ENCODE measurements at regions not wholly inside any gene's neighbourhood (a gene's known extent, or its start where the extent isn't known, plus 50 kb on each side); places are given as distances from the start of the nearest gene placed in this dataset.

- Histone ChIP-seq H3K4me2 (ENCODE audit: insufficient read depth in 1 of 2, low read depth in 2 of 2, low read length in 2 of 2) (no peak overlapping the region), H2BK5ac (ENCODE audit: low read depth, low read length) (no peak overlapping the region), H4K8ac (ENCODE audit: extremely low read depth, insufficient read depth, low read length) (no peak overlapping the region), H4K91ac (replicated peaks; ENCODE audit: insufficient read length, low read length) (no peak overlapping the region), H2BK120ac (replicated peaks; ENCODE audit: low read depth, low read length) (no peak overlapping the region), H3K27me3 (replicated peaks in 1 of 4; ENCODE audit: control insufficient read depth in 3 of 4, extremely low read depth in 1 of 4, insufficient read depth in 3 of 4, low read length in 3 of 4) (no peaks in the 10 kb centered on the region), H3K9me3 (ENCODE audit: insufficient read depth in 2 of 2, low read depth in 1 of 2, low read length in 1 of 2) (no peaks in the 10 kb centered on the region), H2AFZ (ENCODE audit: low read length) (no peak overlapping the region), H3K4ac (replicated peaks; ENCODE audit: insufficient read length, low read depth, low read length) (no peak overlapping the region), H2AK5ac (ENCODE audit: low read depth, low read length) (no peak overlapping the region), H3K36me3 (ENCODE audit: control insufficient read depth in 2 of 4, insufficient read depth in 4 of 4, low read length in 3 of 4) (no peaks in the 10 kb centered on the region), H3K18ac (ENCODE audit: extremely low read depth, low read length) (no peak overlapping the region), H3K4me3 (ENCODE audit: extremely low read depth in 1 of 4, insufficient read depth in 2 of 4, low read depth in 3 of 4, low read length in 4 of 4) (no peak overlapping the region), H3K56ac (replicated peaks; ENCODE audit: insufficient read length, low read depth, low read length) (no peak overlapping the region), H3K79me2 (ENCODE audit: control insufficient read depth in 1 of 2, insufficient read depth in 2 of 2, low read length in 2 of 2) (no peaks in the 10 kb centered on the region), H2BK15ac (ENCODE audit: low read length) (no peak overlapping the region), H3K4me1 (replicated peaks in 1 of 4; ENCODE audit: control insufficient read depth in 3 of 4, insufficient read depth in 4 of 4, low read length in 3 of 4) (no peaks in the 10 kb centered on the region), H3K23ac (ENCODE audit: insufficient read length) (no peak overlapping the region), H3K27ac (ENCODE audit: low read depth, low read length) (no peak overlapping the region), H4K5ac (ENCODE audit: insufficient read length, low read depth, low read length) (no peak overlapping the region), H3K23me2 (ENCODE audit: low read depth, low read length) (peaks cover 7% of the 10 kb centered on the region; the same call in 1 of the 2 replicates), H2BK20ac (ENCODE audit: low read length) (no peak overlapping the region), H3K14ac (ENCODE audit: insufficient read length) (no peak overlapping the region), H4K20me1 (replicated peaks in 1 of 2; ENCODE audit: control insufficient read depth in 1 of 2, insufficient read depth in 2 of 2, low read length in 2 of 2) (peaks cover 0 to 3% of the 10 kb centered on the region in 2 experiments), H3K79me1 (ENCODE audit: low read depth, low read length) (no peaks in the 10 kb centered on the region), H2BK12ac (ENCODE audit: low read depth, low read length) (no peak overlapping the region), H3K9ac (replicated peaks in 1 of 4; ENCODE audit: extremely low read depth in 1 of 4, low read depth in 3 of 4, low read length in 3 of 4) (no peak overlapping the region)
- ChIA-PET CTCF (ENCODE audit: partially characterized antibody) (interaction anchor here (0.6 kb wide), 1 partner anchor 459 kb away, joined by 3 read pairs; no protein-coding TSS in a partner anchor), POLR2A (ENCODE audit: partially characterized antibody) (no interaction called here)
- DNase-seq (ENCODE audit: low read depth in 1 of 2, low spot score in 2 of 2) (no peak), FAIRE-seq (no peak)
- 82% methylated on average over 2 of the region's 2 CpGs; no CpG with 5 or more reads in 1 of the 2 experiments for WGBS, 2 experiments (ENCODE audit: extremely low coverage in 1 of 2, insufficient coverage in 1 of 2, insufficient read length in 1 of 2, insufficient replicate concordance in 2 of 2, low coverage in 1 of 2, low lambda C conversion rate in 2 of 2, missing lambda C conversion rate in 1 of 2)
- TF ChIP-seq POLR2A (IDR thresholded peaks at IDR 0.05; ENCODE audit: control extremely low read depth in 1 of 2, low read depth in 2 of 2, low read length in 2 of 2) (no peak), ZNF274 (IDR thresholded peaks at IDR 0.05; ENCODE audit: borderline replicate concordance, extremely low read depth, low read length) (no peak), CHD1 (IDR thresholded peaks at IDR 0.05; ENCODE audit: low read depth, low read length) (no peak), SP4 (IDR thresholded peaks at IDR 0.05; ENCODE audit: low read length) (no peak), RBBP5 (IDR thresholded peaks at IDR 0.05; ENCODE audit: borderline replicate concordance, low read depth, low read length) (no peak), SIN3A (conservative IDR thresholded peaks at IDR 0.05 in 1 of 2, IDR thresholded peaks at IDR 0.05 in 1 of 2; ENCODE audit: low read depth in 1 of 2, low read length in 2 of 2) (no peak), SIRT6 (IDR thresholded peaks at IDR 0.05; ENCODE audit: low read length) (no peak), SAP30 (IDR thresholded peaks at IDR 0.05; ENCODE audit: insufficient read depth, insufficient replicate concordance, low read length) (no peak), RAD21 (IDR thresholded peaks at IDR 0.05 in 1 of 2, conservative IDR thresholded peaks at IDR 0.05 in 1 of 2; ENCODE audit: low read depth in 2 of 2, low read length in 2 of 2) (no peak), KDM5A (IDR thresholded peaks at IDR 0.05; ENCODE audit: low read length) (no peak), SUZ12 (IDR thresholded peaks at IDR 0.05; ENCODE audit: low read length) (no peak), TAF1 (IDR thresholded peaks at IDR 0.05; ENCODE audit: low read depth, low read length) (no peak), CTBP2 (IDR thresholded peaks at IDR 0.05; ENCODE audit: borderline replicate concordance, insufficient read depth, insufficient read length, low read length) (no peak), YY1 (IDR thresholded peaks at IDR 0.05; ENCODE audit: low read depth, low read length) (no peak), POU5F1 (IDR thresholded peaks at IDR 0.05; ENCODE audit: low read depth, low read length) (no peak)
Observed at GRCh38 chr22:27219036-27219435, 561.6 kb downstream of the MIAT start.

Measured in H1 (cell line).